ENCODE measurements at regions not wholly inside any gene's neighbourhood (a gene's known extent, or its start where the extent isn't known, plus 50 kb on each side); places are given as distances from the start of the nearest gene placed in this dataset.

GRCh38 chr2:15855766-15856260, 84.5 kb upstream of the MYCN start:
- intact Hi-C loops (cut with micrococcal nuclease; ENCODE audit: unreplicated experiment) = no loop called here
- Mint-ChIP-seq H3K27me3 (ENCODE audit: insufficient read depth, unreplicated experiment) (no peaks in the 10 kb centered on the region), H3K9me3 (ENCODE audit: unreplicated experiment) (no peaks in the 10 kb centered on the region), H3K36me3 (ENCODE audit: insufficient read depth, unreplicated experiment) (no peaks in the 10 kb centered on the region), H3K27ac (ENCODE audit: unreplicated experiment) (no peak overlapping the region), H3K4me3 (ENCODE audit: unreplicated experiment) (no peak overlapping the region), H3K4me1 (ENCODE audit: low read depth, unreplicated experiment) (no peaks in the 10 kb centered on the region)
- ChIA-PET CTCF (no interaction called here), POLR2A (no interaction called here)
- no peak for DNase-seq
- Histone ChIP-seq H3K27me3 (replicated peaks; ENCODE audit: control insufficient read depth, insufficient read depth, low read length) (no peaks in the 10 kb centered on the region), H3K4me3 (ENCODE audit: low read depth, low read length) (no peak overlapping the region), H3K36me3 (ENCODE audit: control insufficient read depth, insufficient read depth, low read length) (no peaks in the 10 kb centered on the region), H3K4me1 (no peaks in the 10 kb centered on the region), H3K9me3 (no peaks in the 10 kb centered on the region)
- BruUV-seq (replicated peaks) = no TSS peak
- no peak for TF ChIP-seq CTCF (IDR thresholded peaks at IDR 0.05; ENCODE audit: insufficient read depth in 1 of 2, low read depth in 1 of 2, low read length in 1 of 2, severe bottlenecking in 1 of 2, unreplicated experiment in 1 of 2)

GRCh38 chr2:15856318-15856717, 84.0 kb upstream of the MYCN start:
- CTCF ChIA-PET = no interaction called here

GRCh38 chr2:15858466-15858865, 81.9 kb upstream of the MYCN start:
- H3K4me1 Mint-ChIP-seq (ENCODE audit: low read depth, unreplicated experiment) = peaks cover 14% of the 10 kb centered on the region
- no peak for TF ChIP-seq CTCF (IDR thresholded peaks at IDR 0.05; ENCODE audit: insufficient read depth in 1 of 2, low read depth in 1 of 2, low read length in 1 of 2, severe bottlenecking in 1 of 2, unreplicated experiment in 1 of 2)
- H3K36me3 Mint-ChIP-seq (ENCODE audit: insufficient read depth, unreplicated experiment) = no peaks in the 10 kb centered on the region
- no TSS peak for BruUV-seq (replicated peaks)
- H3K27me3 Mint-ChIP-seq (ENCODE audit: insufficient read depth, unreplicated experiment) = no peaks in the 10 kb centered on the region
- H3K9me3 ChIP-seq = no peaks in the 10 kb centered on the region
- no peaks in the 10 kb centered on the region for H3K36me3 ChIP-seq (ENCODE audit: control insufficient read depth, insufficient read depth, low read length)
- intact Hi-C loops (cut with micrococcal nuclease; ENCODE audit: unreplicated experiment) = no loop called here
- H3K27ac Mint-ChIP-seq (ENCODE audit: unreplicated experiment) = no peak overlapping the region
- no peak overlapping the region for H3K4me3 Mint-ChIP-seq (ENCODE audit: unreplicated experiment)
- H3K4me3 ChIP-seq (ENCODE audit: low read depth, low read length) = no peak overlapping the region
- ChIA-PET CTCF (no interaction called here), POLR2A (no interaction called here)
- H3K9me3 Mint-ChIP-seq (ENCODE audit: unreplicated experiment) = no peaks in the 10 kb centered on the region
- no peak for DNase-seq
- H3K4me1 ChIP-seq = no peaks in the 10 kb centered on the region
- H3K27me3 ChIP-seq (replicated peaks; ENCODE audit: control insufficient read depth, insufficient read depth, low read length) = no peaks in the 10 kb centered on the region

More at GRCh38 chr2:15856318-15856717, 84.0 kb upstream of the MYCN start:
- H3K4me1 ChIP-seq = no peaks in the 10 kb centered on the region
- Mint-ChIP-seq H3K4me3 (ENCODE audit: unreplicated experiment) (no peak overlapping the region), H3K9me3 (ENCODE audit: unreplicated experiment) (no peaks in the 10 kb centered on the region), H3K27me3 (ENCODE audit: insufficient read depth, unreplicated experiment) (no peaks in the 10 kb centered on the region), H3K27ac (ENCODE audit: unreplicated experiment) (no peak overlapping the region), H3K36me3 (ENCODE audit: insufficient read depth, unreplicated experiment) (no peaks in the 10 kb centered on the region), H3K4me1 (ENCODE audit: low read depth, unreplicated experiment) (no peaks in the 10 kb centered on the region)
- no peaks in the 10 kb centered on the region for H3K27me3 ChIP-seq (replicated peaks; ENCODE audit: control insufficient read depth, insufficient read depth, low read length)
- no peak for TF ChIP-seq CTCF (IDR thresholded peaks at IDR 0.05; ENCODE audit: insufficient read depth in 1 of 2, low read depth in 1 of 2, low read length in 1 of 2, severe bottlenecking in 1 of 2, unreplicated experiment in 1 of 2)
- POLR2A ChIA-PET = no interaction called here
- intact Hi-C loops (cut with micrococcal nuclease; ENCODE audit: unreplicated experiment) = no loop called here
- H3K4me3 ChIP-seq (ENCODE audit: low read depth, low read length) = no peak overlapping the region
- no peak for DNase-seq
- no TSS peak for BruUV-seq (replicated peaks)
- no peaks in the 10 kb centered on the region for H3K9me3 ChIP-seq
- H3K36me3 ChIP-seq (ENCODE audit: control insufficient read depth, insufficient read depth, low read length) = no peaks in the 10 kb centered on the region
